Smooth muscle cell (in vitro differentiated cells): ENCODE measurements at regions not wholly inside any gene's neighbourhood (a gene's known extent, or its start where the extent isn't known, plus 50 kb on each side); places are given as distances from the start of the nearest gene placed in this dataset.
A peak's percentile ranks its signal among the peaks of the same experiment; 100 is the strongest.

Source experiments
- DNase-seq: peaks from one replicate; lab custom pipeline; 2025; ENCODE audit not compliant: unreplicated experiment; lab: John Stamatoyannopoulos, UW
- H2AFZ ChIP-seq: fragments of 200-600 bp; sonication (generic); 2 replicates; pipeline ENCODE4 v1.6.0; 2016; ENCODE audit warnings: antibody characterized with exemption, low read depth, mild to moderate bottlenecking
- H3F3A ChIP-seq: fragments of 200-600 bp; sonication (generic); 2 replicates; pipeline ENCODE4 v1.6.0; 2017; ENCODE audit warnings: antibody characterized with exemption, low read depth
- H3K27ac ChIP-seq: fragments of 200-600 bp; sonication (generic); 2 replicates; pipeline ENCODE4 v1.5.1; 2016; ENCODE audit warnings: low read depth, mild to moderate bottlenecking
- H3K27me3 ChIP-seq: fragments of 200-600 bp; sonication (generic); 2 replicates; pipeline ENCODE4 v1.6.1; 2016; ENCODE audit warnings: low read depth, mild to moderate bottlenecking
- H3K36me3 ChIP-seq: fragments of 200-600 bp; sonication (generic); 2 replicates; pipeline ENCODE4 v1.5.1; 2016; ENCODE audit warnings: low read depth
- H3K4me1 ChIP-seq: fragments of 200-600 bp; sonication (generic); 2 replicates; pipeline ENCODE4 v1.5.1; 2016; ENCODE audit warnings: low read depth
- H3K4me2 ChIP-seq: fragments of 200-600 bp; sonication (generic); 2 replicates; pipeline ENCODE4 v1.6.0; 2016; ENCODE audit warnings: mild to moderate bottlenecking
- H3K4me3 ChIP-seq: fragments of 200-600 bp; sonication (generic); 2 replicates; pipeline ENCODE4 v1.5.1; 2016; ENCODE audit warnings: mild to moderate bottlenecking
- H3K79me2 ChIP-seq: fragments of 200-600 bp; sonication (generic); 2 replicates; pipeline ENCODE4 v1.6.0; 2016; ENCODE audit warnings: low read depth, mild to moderate bottlenecking
- H3K9ac ChIP-seq: fragments of 200-600 bp; sonication (generic); 2 replicates; pipeline ENCODE4 v1.6.0; 2016; ENCODE audit warnings: low read depth
- H3K9me3 ChIP-seq: fragments of 200-600 bp; sonication (generic); replicated peaks from 2 replicates; pipeline ENCODE4 v1.5.1; 2016; ENCODE audit warnings: low read depth
- H4K20me1 ChIP-seq: fragments of 200-600 bp; sonication (generic); 2 replicates; pipeline ENCODE4 v1.6.0; 2016; ENCODE audit warnings: low read depth
- CTCF ChIP-seq: fragments of 200-600 bp; sonication (generic); IDR thresholded peaks from 2 replicates; pipeline ENCODE4 v1.5.1; 2017; ENCODE audit warnings: borderline replicate concordance, mild to moderate bottlenecking, antibody characterized with exemption; ENCODE audit not compliant: insufficient read depth, poor library complexity, severe bottlenecking
- WGBS: methylation state at CpG from one replicate; pipeline ENCODE4 v1.1.7; 2016; ENCODE audit warnings: low lambda C conversion rate; 5-methylcytosine and 5-hydroxymethylcytosine counted together

DNA sequence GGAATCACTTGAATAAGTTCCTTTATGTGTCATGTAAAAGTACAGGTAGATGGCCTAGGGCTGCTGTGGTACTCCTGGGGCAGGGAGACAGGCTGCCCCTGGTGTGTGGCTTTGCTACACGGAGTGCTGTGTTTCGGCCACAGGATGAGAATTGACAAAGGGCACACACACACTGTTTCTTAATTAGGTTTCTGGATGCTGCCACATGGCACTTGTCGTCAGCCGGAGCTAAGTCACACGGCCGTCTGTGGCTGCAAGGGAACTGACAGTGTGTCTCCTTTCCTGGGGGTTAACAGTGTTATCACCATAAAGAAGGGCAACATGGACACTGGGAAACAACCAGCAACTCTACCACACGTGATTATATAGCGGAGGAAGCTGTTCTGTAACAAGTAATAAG, 55.7 kb upstream of the CREB5 start:
- no peaks in the 10 kb centered on the region for H3K79me2 ChIP-seq
- no peaks in the 10 kb centered on the region for H3K36me3 ChIP-seq
- no peak for TF ChIP-seq CTCF
- H3K9me3 ChIP-seq = no peaks in the 10 kb centered on the region
- no peak overlapping the region for H3K4me2 ChIP-seq
- no peaks in the 10 kb centered on the region for H3F3A ChIP-seq
- no peaks in the 10 kb centered on the region for H3K27me3 ChIP-seq
- DNase-seq = no peak
- WGBS = 67% methylated on average over 8 of the region's 8 CpGs
- no peaks in the 10 kb centered on the region for H4K20me1 ChIP-seq
- no peak overlapping the region for H2AFZ ChIP-seq
- no peak overlapping the region for H3K9ac ChIP-seq
- no peak overlapping the region for H3K4me3 ChIP-seq
- no peak overlapping the region for H3K27ac ChIP-seq
- H3K4me1 ChIP-seq = no peaks in the 10 kb centered on the region

DNA sequence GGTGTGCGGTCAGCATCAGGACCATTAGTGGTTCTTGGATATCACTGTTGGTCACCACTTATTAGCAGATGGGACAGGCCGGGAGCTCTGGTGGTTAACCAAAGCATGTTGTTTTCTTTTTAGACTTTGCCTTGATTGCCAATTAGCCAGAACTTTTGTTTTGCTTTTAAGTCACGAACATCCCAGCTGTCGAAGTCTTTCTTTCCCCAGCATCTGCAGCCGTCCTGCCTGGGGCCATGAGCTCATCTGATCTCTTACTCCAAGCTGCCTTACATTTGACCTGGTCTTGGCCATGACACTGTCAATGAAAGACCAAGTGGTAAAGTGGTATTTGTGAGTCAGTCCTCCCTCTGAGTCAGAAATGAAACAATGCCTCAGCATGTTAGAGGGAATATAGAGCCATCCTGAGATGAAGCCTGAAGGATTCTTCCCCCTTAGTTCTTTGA, 53.9 kb upstream of the CREB5 start:
- no peak for TF ChIP-seq CTCF
- H2AFZ ChIP-seq = no peak overlapping the region
- H3K79me2 ChIP-seq = no peaks in the 10 kb centered on the region
- H3K9me3 ChIP-seq = no peaks in the 10 kb centered on the region
- no peaks in the 10 kb centered on the region for H3F3A ChIP-seq
- H3K4me1 ChIP-seq = no peaks in the 10 kb centered on the region
- H3K27me3 ChIP-seq = no peaks in the 10 kb centered on the region
- no peak overlapping the region for H3K27ac ChIP-seq
- H3K9ac ChIP-seq = no peak overlapping the region
- H3K4me3 ChIP-seq = no peak overlapping the region
- no peak for DNase-seq
- WGBS = 18% methylated on average over 5 of the region's 5 CpGs
- no peaks in the 10 kb centered on the region for H4K20me1 ChIP-seq
- H3K4me2 ChIP-seq = peak overlapping the region; percentile 25
- H3K36me3 ChIP-seq = no peaks in the 10 kb centered on the region

GRCh38 chr7:28360739-28361138, 51.6 kb upstream of the CREB5 start:
- Histone ChIP-seq H4K20me1 (no peaks in the 10 kb centered on the region), H3K4me1 (no peaks in the 10 kb centered on the region), H3K4me3 (no peak overlapping the region), H3K4me2 (no peak overlapping the region), H3K27ac (no peak overlapping the region), H3K9me3 (no peaks in the 10 kb centered on the region), H2AFZ (no peak overlapping the region), H3K9ac (no peak overlapping the region), H3K79me2 (no peaks in the 10 kb centered on the region), H3F3A (no peaks in the 10 kb centered on the region), H3K27me3 (no peaks in the 10 kb centered on the region), H3K36me3 (no peaks in the 10 kb centered on the region)
- TF ChIP-seq CTCF = no peak
- WGBS = 58% methylated on average over 1 of the region's 1 CpG
- DNase-seq = no peak

- 85% methylated on average over 1 of the region's 1 CpG for WGBS
- no peaks in the 10 kb centered on the region for H3K36me3 ChIP-seq
- no peaks in the 10 kb centered on the region for H4K20me1 ChIP-seq
- H3K27ac ChIP-seq = no peak overlapping the region
- no peak overlapping the region for H3K4me2 ChIP-seq
- no peaks in the 10 kb centered on the region for H3K79me2 ChIP-seq
- DNase-seq = no peak
- no peaks in the 10 kb centered on the region for H3K9me3 ChIP-seq
- H3K9ac ChIP-seq = no peak overlapping the region
- H3F3A ChIP-seq = no peaks in the 10 kb centered on the region
- H3K4me3 ChIP-seq = no peak overlapping the region
- no peak overlapping the region for H2AFZ ChIP-seq
- H3K4me1 ChIP-seq = no peaks in the 10 kb centered on the region
- TF ChIP-seq CTCF = no peak
- H3K27me3 ChIP-seq = no peaks in the 10 kb centered on the region
These were observed 50.8 kb upstream of the CREB5 start for GRCh38 chr7:28361551-28361950.
